Caki2 (cell line): ENCODE measurements at regions not wholly inside any gene's neighbourhood (a gene's known extent, or its start where the extent isn't known, plus 50 kb on each side); places are given as distances from the start of the nearest gene placed in this dataset.
A peak's percentile ranks its signal among the peaks of the same experiment; 100 is the strongest.

Experiments
- DNase-seq: peaks from one replicate; pipeline ENCODE4 v3.0.0-alpha.2; 2015; ENCODE audit warnings: low read depth
- in situ Hi-C: cut with HindIII; loops from 2 replicates; pipeline ENCODE4 v1.10.0; 2016; ENCODE audit warnings: low sequenced_read_pairs, low pct_unique_long_range_greater_than_20kb, mixed read lengths

- DNase-seq: peak; percentile 45
- in situ Hi-C loops: no loop called here
These were observed 267.6 kb upstream of the TENM4 start for GRCh38 chr11:79708319-79708932.

DNA sequence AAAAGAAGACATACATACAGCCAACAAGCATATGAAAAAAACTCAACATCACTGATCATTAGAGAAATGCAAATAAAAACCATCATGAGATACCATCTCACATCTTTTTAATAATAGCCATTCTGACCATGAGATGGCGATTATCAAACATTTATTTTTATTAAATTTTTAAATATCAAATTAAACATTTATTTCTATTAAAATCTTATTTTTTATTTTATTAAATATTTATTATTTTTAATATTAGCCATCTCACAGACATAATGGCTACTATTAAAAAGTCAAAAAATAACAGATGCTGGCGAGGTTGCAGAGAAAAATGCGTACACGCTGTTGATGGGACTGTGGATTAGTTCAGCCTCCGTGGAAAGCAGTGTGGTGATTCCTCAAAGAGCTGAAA, 264.8 kb upstream of the TENM4 start:
- DNase-seq: no peak
- in situ Hi-C loops: no loop called here

DNA sequence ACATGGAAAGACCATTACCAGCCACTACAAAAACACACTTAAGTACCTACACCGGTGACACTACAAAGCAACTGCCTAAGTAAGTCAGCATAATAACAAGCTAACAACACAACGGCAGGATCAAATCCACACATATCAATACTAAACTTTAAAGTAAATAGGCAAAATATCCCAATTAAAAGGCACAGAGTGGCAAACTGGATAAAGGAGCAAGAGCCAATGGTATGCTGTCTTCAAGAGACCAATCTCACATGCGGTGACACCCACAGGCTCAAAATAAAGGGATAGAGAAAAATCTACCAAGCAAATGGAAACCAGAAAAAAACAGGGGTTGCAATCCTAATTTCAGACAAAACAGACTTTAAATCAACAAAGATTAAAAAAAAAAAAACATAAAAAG, 261.5 kb upstream of the TENM4 start:
- DNase-seq: no peak
- in situ Hi-C loops: no loop called here

GRCh38 chr11:79699246-79699645, 258.4 kb upstream of the TENM4 start:
- no peak for DNase-seq

DNA sequence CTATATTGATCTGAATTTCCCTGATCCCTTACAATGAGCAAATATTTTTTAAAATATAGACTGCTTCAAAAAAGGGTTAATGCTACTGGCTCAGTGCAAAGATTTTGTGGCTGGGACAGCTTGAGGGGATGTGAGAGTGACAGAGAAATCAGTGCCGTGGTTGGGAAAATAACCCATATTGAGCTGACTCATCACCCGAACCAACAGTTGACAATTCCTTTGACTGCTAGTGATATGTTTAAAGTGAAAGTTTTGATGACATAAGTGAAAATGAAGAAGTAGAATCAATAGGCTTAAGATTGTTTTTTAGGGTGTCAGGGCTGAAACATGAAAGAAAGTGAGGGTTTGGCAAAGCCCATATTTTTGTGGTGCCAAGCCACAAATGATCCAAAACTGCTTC, 257.1 kb upstream of the TENM4 start:
- in situ Hi-C loops: no loop called here
- DNase-seq: no peak

More at GRCh38 chr11:79699246-79699645, 258.4 kb upstream of the TENM4 start:
- in situ Hi-C loops: no loop called here

DNA sequence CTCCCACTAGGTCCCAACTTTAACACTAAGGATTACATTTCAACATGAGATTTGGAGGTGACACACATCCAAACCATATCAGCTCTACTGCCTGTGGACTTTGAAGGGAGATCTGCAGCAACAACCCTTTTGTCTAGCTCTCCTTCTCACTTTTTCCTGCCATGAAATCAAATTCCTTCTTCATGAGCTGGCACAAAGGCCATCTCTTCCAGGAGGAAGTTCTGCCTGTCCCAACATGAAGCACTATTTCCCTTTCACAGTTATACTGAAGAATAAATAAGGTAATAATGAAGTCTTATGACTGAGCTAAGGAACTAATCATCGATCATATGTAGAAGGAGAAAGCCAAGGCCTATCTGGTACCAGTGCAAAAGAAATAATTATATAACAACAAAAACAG, 253.5 kb upstream of the TENM4 start:
- in situ Hi-C loops: no loop called here

GRCh38 chr11:79691445-79691844, 250.6 kb upstream of the TENM4 start:
- DNase-seq: no peak
- in situ Hi-C loops: no loop called here

More for the DNA sequence above, 253.5 kb upstream of the TENM4 start:
- no peak for DNase-seq

- no peak for DNase-seq
- in situ Hi-C loops: no loop called here
These were observed 246.0 kb upstream of the TENM4 start for GRCh38 chr11:79686703-79687419.

GRCh38 chr11:79683930-79684329, 243.1 kb upstream of the TENM4 start:
- DNase-seq: no peak
- in situ Hi-C loops: no loop called here

DNA sequence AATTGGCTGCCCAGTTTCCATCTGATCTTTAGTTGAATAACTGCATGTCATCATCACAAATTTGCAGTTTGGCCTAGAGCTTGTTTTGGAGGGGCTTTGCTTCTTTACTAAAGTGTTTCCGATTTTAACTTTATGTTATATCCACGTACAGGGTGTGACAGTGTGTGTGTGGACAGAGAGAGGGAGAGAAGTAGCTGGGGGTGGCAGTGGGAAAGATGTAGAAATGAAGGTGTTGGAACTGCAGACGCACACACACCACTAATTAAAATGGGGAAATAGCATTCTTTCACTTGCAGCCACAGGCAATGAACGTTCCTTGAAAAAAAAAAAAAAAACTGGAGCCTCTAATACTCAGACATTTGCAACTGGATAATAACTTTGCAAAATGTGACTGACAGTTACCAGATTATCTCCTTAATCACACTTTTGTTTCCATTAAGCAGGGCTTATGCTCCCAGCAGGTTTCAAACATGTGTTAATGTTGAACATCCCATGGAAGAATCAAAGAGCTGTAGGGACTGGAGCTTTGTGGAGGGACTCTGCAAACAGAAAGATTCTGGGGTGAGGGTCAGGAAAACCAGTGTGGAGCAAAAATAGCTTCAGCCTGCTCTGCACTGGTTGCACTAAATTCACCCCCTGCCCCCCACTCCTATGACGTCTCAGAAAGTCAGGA, 238.1 kb upstream of the TENM4 start:
- in situ Hi-C loops: no loop called here
- DNase-seq: no peak

GRCh38 chr11:79676396-79676795, 235.6 kb upstream of the TENM4 start:
- no peak for DNase-seq
- in situ Hi-C loops: no loop called here

DNA sequence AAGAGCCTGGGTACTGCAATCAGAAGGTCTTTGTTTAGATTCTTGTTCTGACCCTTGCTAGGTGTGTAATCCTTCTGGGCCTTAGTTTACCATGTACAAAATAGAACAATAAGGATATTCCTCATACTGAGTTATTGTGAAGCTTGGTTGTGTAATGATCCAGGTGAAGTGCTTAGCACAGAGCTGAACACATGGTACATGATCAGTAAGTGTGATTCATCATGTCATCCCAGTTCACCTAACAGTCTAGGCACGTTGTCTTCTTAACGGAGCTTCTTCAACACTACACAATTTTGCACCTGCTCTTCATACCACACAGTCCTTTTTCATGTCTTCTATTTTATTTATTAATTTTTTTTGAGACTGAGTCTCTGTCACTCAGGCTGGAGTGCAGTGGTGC, 234.3 kb upstream of the TENM4 start:
- in situ Hi-C loops: no loop called here
- no peak for DNase-seq

- DNase-seq: no peak
- in situ Hi-C loops: no loop called here
These were observed 232.0 kb upstream of the TENM4 start for GRCh38 chr11:79672786-79673185.

DNA sequence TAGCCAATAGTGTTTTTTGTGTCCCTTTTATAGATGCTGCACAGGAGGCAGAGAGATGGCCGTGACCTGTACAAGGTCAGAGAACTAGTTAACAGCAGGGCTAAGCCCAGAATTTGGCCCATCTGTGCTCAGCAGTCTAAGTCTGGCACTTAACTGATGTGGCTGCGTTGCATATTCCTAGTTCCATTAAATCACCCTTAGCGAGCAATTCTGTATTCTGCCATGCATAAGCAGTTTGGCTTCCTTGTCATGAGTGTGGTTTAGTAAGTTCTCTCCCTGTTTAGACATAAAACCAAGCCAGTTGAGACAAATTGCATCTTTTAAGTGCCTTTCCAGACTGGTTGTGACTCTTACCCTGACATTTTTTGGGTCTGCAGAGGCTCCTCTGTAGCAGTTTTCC, 230.6 kb upstream of the TENM4 start:
- in situ Hi-C loops: no loop called here
- DNase-seq: no peak

- no peak for DNase-seq
- in situ Hi-C loops: no loop called here
These were observed 230.1 kb upstream of the TENM4 start for GRCh38 chr11:79670882-79671281.

- in situ Hi-C loops: no loop called here
- no peak for DNase-seq
These were observed 227.7 kb upstream of the TENM4 start for GRCh38 chr11:79668575-79668974.

DNA sequence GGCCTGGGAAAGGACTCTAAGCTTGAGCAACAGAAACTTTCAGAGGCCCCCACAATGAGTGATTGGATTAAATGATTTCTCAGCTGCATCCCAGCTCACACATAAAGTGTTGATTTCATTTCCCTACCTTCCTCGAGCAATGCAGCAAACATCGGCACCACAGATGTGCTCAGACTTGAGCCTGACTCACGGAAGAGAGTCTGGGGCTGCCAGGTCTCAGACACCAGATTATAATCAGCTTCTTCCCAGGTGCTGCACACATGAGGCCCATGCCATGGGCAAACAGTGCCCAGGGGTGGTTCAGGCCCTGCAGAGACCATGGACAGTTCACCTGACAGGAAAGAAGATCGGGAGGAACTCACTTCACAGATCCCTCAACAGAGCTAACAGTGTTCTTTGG, 226.6 kb upstream of the TENM4 start:
- no peak for DNase-seq
- in situ Hi-C loops: no loop called here

GRCh38 chr11:79663017-79663416, 222.2 kb upstream of the TENM4 start:
- in situ Hi-C loops: no loop called here
- DNase-seq: no peak

DNA sequence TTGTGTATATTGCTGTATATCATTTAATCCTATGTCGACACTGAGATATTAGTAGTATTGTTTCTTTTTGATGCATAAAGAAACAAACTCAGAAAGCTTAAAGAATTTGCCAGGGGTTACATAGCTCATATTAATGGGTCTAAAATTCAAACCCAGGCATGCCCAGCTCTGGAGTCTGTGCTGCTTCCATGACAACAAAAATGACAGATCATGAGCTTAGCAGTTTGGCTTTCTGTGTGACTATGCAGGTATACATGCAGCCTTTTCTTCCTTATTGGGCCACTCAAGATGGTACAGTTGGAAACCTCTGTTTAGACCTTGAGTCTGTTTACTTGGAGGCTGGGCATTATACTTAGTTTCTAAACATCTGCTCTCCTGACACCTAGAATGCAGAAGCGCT, 220.5 kb upstream of the TENM4 start:
- in situ Hi-C loops: no loop called here
- no peak for DNase-seq
